HG03060 (cell line): ENCODE measurements at regions not wholly inside any gene's neighbourhood (a gene's known extent, or its start where the extent isn't known, plus 50 kb on each side); places are given as distances from the start of the nearest gene placed in this dataset.

ENCODE experiments used
- ATAC-seq: cut with Tn5 transposase; IDR thresholded peaks from one replicate; pipeline ENCODE4 v1.9.1; 2021; ENCODE audit warnings: low read depth, moderate number of reproducible peaks; ENCODE audit not compliant: unreplicated experiment

DNA sequence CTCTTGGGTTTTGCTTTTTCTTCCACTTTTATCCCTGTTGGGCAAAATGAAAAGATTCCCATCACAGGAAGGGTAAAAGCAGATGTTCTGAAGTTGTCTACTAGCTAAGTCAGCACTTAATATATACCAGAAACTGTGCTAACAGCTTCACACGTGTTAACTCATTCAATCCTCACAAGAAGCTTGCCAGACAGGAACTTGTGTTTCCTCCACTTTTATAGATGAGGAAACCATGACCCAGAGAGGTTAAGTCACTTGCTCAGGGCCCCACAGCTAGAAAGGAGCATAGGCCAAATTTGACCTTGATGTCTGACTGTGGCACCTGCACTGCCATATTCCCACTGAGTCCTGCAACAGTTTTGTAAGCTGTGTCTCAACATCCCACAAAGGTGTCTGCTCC, 76.8 kb upstream of the EPC2 start:
- no peak for ATAC-seq

DNA sequence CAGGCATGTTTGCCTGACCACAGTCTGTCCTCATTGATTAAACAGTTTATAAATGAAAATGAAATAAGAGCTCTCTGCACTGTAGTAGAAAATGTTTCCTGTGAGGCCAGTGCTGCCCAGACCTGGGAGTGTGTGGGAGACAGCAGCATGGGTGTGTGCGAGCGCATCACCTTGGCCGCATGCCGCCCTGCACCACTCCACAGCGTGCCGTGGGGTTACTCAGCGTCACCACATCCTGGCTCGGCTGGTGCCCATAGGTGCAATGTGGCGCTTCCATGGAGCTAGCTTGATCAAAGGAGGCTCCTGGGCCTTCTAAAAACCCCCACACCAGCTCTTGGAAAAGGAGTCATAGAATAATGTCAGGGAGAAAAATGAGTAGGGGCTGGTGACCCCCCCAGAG, 76.0 kb upstream of the EPC2 start:
- no peak for ATAC-seq

DNA sequence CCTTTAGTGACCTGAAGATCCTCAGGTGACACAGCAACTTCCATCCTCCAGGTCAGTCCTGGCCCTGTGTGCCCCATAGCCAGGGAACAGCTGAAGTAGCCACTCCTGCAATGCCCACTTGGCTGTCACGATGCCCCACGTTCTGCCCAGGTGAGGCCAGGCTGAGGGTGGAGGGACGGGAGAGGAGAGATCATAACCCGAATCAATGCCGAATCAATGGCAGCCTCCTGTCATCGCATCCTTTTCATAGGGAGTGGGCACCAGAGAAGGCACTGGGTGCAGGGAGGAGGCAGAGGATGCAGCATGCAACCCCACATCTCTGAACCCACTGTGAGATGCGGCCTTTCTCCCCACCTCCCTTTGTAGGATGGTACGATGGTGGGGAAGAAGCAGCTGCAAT, 75.3 kb upstream of the EPC2 start:
- no peak for ATAC-seq

DNA sequence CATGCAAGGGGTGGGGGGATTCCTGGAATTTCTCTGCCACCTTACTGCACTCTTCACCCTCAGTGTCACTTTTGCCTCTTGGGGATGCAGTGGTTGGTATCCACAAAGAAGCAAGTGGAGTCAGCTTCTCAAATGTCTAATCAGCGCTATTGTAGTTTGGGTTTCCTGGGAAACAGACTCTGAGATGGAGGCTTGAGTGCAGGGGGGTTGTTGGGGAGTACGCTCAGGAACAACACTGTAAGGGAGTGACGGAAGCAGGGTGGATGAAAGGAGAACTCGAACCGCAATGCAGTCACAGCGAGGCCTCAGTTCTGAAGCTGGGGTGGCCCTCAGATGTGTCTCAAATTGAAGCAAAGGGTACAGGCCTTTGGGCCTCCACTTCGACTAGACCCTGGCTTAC, 73.6 kb upstream of the EPC2 start:
- ATAC-seq: no peak

DNA sequence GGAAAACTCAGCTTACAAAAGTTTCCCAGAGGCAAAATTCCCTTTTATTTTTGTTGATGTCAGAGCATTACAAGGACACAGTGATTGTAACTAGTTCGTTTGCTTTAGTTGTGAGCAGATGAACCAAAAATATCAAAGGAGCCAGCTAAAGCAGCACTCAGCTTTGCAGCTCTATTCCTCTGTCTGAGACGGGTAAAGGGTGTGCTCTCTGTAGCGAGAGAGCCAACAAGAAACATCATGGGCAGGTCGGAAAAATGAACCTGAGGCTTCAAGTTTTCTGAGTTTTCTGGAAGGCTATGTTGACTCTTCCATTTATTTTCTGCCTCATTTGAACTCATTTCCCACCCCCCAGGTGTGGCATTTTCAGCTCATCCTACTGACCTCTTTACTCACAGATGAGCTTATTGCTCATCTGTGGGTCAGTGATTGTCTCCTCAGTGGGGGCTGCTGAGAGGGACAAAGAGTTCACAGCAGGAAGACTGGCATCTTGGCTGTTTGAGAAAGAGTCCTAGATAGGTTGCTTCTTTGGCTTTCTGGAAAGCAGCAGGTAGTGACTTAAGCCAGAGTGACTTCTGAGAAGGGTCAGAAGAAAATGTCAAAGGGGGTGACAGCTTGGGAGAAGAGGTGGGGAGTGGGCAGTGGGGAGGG, 66.6 kb upstream of the EPC2 start:
- ATAC-seq: no peak

DNA sequence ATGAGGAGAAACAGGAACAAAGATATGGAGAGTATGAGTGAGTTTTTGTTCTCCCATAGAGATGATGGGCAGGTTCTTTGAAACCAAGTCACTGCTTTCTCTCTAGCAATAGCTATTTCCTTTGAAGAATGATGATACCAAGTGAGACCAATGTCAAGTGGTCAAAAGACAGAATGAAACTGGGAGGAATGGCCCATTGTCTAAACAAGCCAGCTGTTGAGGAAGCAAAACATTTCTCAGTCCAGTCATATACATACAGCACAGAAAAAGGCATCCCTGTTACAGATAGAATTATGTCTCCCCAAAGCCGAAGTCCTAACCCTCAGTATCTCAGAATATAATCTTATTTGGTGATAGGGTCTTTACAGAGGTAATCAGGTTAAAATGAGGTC, 66.1 kb upstream of the EPC2 start:
- no peak for ATAC-seq

DNA sequence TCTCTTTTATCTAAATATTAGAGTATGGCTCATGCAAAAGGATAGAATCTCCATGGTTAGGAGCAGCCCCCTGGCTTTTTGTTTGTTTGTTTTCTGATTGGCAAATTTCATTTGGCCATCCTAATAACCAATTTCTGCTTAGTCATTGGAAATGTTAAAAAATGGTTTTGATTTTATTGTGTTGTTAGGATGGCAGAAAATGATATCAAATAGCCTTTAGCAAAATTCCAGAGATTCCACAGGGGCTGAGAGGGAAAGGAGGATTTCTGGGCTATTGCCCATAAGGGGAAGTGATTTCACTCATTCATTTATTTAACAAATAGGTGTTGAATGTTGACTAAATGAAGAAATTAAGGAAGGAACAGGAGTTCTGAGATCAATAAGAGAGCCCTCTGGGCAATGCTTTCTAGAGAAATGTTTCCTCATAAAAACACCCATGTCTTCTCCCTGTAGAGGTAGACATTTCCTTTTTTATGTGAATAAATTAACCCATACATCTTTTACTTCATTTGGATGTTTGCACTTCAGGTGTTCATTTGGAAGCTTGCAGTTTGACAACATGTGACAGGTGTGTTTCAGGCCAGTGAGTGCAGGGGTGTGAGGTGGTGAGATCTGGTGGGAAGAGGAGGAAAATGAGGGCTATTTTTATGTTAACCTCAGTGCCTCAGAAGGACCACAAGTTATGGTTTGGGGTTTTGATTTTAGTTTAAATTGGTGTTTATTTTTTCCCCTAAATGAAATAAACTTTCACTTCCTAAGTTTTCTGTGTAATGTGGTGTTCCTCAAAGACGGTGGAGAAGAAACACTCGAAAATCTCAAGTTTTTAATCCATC, 61.7 kb upstream of the EPC2 start:
- no peak for ATAC-seq

DNA sequence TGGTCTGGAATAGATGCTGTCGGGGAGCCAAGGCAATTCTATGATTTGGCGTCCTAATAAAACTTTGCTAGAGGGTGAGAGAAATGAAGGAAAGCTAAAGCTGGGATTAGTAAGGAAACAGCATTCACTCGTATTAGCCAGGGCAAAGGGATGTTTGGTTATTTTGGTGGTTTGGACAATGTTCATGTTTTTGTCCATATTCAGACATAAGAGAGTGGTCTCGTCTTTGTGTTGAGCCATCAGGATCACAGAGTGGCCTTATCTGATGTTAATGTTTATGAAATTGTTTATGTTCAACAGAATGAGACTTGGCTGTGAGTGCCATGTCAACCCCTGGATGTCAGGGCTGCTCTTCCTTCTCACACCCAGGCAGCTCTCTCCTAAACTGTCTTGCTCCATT, 58.9 kb upstream of the EPC2 start:
- no peak for ATAC-seq

DNA sequence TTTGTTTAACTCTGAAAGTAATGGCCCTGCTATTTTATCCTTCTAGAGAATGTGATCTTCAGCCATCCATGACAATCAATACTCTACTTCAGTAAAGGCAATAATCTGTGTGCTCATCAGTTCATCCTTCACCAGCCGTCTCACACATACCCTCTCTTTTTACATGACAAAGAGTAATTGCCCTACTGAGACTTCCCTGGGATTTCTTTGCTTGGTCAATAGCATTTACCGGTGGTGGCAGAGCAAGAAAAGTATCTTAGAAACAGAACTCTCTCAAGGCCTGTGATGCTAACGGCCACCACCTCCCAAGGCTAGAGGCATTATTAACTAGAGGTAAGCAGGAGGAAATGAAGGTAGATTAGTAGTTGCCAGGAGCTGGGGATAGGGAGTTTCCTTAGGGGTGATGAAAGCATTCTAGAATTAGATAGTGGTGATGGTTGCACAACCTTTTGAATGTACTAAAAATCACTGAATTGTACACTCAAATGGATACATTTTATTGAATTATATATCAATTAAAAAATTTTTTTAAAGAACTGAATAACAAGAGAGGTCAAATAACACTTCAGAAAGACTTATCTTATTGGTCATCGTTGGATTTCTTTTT, 57.9 kb upstream of the EPC2 start:
- ATAC-seq: no peak

DNA sequence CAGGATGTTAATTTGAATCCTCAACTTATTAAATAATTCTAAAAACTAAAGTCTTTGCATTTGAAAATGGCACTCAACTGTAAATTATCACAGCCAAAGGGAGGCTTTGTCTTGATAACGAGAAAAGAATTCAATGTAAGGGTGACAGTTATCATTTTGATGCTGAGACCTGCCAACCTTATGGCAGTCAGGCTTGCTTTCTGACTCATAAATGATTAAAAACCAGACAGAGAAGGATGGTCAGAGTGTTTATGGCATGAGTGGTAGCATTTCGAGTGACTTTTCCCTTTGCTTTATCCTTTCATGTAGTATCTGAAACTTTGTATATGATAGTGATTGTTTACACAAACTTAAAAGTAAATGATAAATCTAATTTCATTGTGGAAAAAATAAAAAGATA, 53.9 kb upstream of the EPC2 start:
- ATAC-seq: peak; percentile 44

DNA sequence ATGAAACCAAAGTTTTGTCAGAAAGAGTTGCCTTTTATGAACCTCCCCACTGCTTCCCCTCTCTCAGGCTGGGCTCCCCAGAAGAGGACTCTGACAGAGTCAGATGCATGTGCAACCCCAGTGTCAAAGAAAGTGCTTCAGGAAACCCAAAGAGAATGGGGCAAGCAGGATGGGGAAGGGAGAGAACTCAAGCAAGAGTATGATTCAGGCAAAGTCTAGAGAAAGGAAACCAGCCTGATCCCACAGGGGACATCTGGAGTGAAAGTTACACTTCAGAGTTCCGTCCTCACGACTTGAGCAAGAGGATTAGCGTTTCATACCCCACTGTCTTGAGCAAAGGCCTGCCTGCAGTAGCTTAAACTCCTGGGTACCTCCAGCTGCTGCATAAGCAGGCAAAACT, 51.8 kb upstream of the EPC2 start:
- ATAC-seq: no peak

DNA sequence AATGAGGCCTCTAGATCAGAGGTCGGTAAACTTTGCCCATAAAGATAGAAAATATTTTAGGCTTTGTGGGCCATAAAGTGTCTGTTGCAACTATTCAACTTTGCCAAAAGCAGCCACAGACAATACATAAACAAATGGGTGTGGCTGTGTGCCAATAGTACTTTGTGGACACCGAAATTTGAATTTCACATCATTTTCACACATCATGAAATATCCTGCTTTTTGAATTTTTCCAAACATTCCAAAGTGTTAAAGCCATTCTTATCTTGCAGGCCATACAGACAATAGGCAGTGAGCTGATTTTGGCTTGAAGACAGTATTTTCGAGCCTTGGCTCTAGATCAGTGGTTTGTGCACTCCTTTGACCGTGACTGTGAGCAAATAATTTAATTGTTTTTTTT, 51.1 kb upstream of the EPC2 start:
- ATAC-seq: no peak

DNA sequence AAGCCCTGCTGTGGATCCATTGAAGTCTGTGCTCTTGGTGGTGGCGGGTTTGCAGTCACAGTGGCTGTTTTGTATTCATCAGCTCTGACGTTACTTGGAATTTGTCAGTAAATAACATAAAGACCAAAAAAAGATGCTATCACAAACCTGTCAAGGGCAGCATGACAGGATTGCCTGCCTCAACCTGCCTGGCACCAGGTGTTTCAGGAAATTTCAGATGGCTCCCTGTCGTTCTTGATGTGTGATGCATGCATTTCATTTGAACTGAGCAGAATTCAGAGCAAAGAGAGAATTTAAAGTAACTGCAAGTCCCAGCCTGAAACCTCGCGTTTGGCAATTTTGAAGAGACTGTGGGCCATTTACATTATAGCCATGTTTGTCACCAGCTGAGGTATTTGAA, 50.3 kb upstream of the EPC2 start:
- ATAC-seq: no peak
